Stomach (tissue), 4 donors: ENCODE measurements at regions not wholly inside any gene's neighbourhood (a gene's known extent, or its start where the extent isn't known, plus 50 kb on each side); places are given as distances from the start of the nearest gene placed in this dataset.

Experiments used
- POLR2AphosphoS5 ChIP-seq, 3 donors: sonication (generic); formaldehyde crosslinking; IDR thresholded peaks; one replicate each; pipeline ENCODE4 v1.6.1; 2016; ENCODE audit warnings: antibody characterized with exemption in 3 of 3
- TF ChIP-seq, protein P1 (sequence below), 7 experiments: fragments of 450-650 bp in 4 of 7; fragments of 200-600 bp in 3 of 7; sonication (generic) in 3 of 7; IDR thresholded peaks; one replicate each; pipeline ENCODE4 v1.5.1; 2016 to 2019; ENCODE audit warnings: antibody characterized with exemption in 7 of 7, control low read depth in 2 of 7, mild to moderate bottlenecking in 1 of 7

DNA sequence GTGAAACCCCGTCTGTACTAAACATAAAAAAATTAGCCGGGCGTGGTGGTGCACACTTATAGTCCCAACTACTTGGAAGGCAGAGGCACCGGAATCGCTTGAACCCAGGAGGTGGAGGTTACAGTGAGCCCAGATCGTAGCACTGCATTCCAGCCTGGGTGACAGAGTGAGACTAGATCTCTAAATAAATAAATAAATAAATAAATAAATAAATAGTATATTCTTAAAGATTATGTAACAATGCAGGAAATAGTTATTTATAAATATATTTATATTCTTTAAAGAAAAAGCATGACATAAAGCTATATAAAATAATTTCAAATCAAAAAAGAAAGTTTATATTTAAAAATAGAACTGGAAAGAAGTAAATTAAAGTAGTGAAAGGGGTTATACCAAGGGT lies 76.4 kb downstream of the MBL2 start:
- TF ChIP-seq, protein P1, sequence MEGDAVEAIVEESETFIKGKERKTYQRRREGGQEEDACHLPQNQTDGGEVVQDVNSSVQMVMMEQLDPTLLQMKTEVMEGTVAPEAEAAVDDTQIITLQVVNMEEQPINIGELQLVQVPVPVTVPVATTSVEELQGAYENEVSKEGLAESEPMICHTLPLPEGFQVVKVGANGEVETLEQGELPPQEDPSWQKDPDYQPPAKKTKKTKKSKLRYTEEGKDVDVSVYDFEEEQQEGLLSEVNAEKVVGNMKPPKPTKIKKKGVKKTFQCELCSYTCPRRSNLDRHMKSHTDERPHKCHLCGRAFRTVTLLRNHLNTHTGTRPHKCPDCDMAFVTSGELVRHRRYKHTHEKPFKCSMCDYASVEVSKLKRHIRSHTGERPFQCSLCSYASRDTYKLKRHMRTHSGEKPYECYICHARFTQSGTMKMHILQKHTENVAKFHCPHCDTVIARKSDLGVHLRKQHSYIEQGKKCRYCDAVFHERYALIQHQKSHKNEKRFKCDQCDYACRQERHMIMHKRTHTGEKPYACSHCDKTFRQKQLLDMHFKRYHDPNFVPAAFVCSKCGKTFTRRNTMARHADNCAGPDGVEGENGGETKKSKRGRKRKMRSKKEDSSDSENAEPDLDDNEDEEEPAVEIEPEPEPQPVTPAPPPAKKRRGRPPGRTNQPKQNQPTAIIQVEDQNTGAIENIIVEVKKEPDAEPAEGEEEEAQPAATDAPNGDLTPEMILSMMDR (IDR thresholded peaks at IDR 0.05): no peak
- TF ChIP-seq POLR2AphosphoS5 (IDR thresholded peaks at IDR 0.05): no peak
